ENCODE measurements at regions not wholly inside any gene's neighbourhood (a gene's known extent, or its start where the extent isn't known, plus 50 kb on each side); places are given as distances from the start of the nearest gene placed in this dataset.

DNA sequence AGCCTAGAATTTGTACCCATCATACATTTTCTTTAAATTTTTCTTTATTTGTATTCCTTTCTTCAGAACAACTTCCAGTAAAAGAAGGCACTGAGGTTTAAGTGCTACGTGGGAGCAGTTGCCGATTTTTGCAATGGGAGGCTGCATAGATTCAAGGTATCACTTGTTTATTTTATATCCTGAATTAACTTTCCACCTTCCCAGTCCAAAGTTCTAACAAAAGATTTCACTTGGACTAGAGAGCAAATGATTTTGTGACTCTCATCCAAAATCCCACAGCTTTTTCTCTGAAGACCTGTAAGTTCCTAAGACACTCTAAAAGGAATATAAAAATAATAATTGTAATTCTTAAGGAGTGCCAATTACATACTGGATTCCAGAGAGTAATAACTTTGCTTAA is 139.1 kb upstream of the SPRY4 start:
- H3K27ac Mint-ChIP-seq, result peak overlapping the region in 1 of 3 experiments; percentile 43
- peaks cover 6% of the 10 kb centered on the region for H3K36me3 Mint-ChIP-seq (ENCODE audit: low read depth)
- peaks cover 40% of the 10 kb centered on the region for H3K4me1 Mint-ChIP-seq
- no peaks in the 10 kb centered on the region for H3K27me3 Mint-ChIP-seq (ENCODE audit: low read depth)
- TF ChIP-seq, protein P1, sequence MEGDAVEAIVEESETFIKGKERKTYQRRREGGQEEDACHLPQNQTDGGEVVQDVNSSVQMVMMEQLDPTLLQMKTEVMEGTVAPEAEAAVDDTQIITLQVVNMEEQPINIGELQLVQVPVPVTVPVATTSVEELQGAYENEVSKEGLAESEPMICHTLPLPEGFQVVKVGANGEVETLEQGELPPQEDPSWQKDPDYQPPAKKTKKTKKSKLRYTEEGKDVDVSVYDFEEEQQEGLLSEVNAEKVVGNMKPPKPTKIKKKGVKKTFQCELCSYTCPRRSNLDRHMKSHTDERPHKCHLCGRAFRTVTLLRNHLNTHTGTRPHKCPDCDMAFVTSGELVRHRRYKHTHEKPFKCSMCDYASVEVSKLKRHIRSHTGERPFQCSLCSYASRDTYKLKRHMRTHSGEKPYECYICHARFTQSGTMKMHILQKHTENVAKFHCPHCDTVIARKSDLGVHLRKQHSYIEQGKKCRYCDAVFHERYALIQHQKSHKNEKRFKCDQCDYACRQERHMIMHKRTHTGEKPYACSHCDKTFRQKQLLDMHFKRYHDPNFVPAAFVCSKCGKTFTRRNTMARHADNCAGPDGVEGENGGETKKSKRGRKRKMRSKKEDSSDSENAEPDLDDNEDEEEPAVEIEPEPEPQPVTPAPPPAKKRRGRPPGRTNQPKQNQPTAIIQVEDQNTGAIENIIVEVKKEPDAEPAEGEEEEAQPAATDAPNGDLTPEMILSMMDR (IDR thresholded peaks at IDR 0.05; ENCODE audit: unreplicated experiment in 3 of 3), result no peak
- H3K4me3 Mint-ChIP-seq, result no peak overlapping the region
- H3K9me3 Mint-ChIP-seq, result no peaks in the 10 kb centered on the region

DNA sequence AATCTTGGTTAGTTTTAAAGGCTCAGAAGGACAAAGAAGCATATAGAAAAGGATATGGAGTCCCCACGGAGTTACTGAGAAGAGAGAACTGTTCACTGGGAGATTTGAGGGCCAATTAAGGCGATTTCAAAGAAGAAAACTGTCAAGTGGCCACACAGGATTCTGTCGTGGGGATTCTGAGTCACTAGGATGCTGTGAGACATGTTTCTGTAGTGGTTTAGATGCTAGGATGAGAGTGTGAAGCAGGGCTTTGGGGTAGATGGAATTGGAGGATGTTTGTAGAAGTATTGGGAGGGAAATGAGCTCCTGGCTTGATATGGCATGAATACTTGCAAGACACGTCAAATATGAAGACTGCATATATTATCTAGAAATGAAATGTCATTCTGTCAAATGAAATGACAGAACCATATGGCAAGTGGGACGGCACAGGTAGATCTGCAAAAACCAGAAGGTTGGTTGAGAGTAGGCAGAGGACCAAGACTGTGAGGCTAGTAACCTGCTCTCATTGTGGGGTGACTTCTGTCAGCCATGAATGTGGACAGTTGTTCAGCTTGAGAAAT is 136.3 kb upstream of the SPRY4 start:
- Mint-ChIP-seq H3K9me3 (no peaks in the 10 kb centered on the region), H3K4me1 (peaks cover 23% of the 10 kb centered on the region), H3K4me3 (no peak overlapping the region), H3K27me3 (ENCODE audit: low read depth) (no peaks in the 10 kb centered on the region), H3K27ac (no peak overlapping the region), H3K36me3 (ENCODE audit: low read depth) (no peaks in the 10 kb centered on the region)
- TF ChIP-seq, protein P1 (IDR thresholded peaks at IDR 0.05; ENCODE audit: unreplicated experiment in 3 of 3), result no peak

DNA sequence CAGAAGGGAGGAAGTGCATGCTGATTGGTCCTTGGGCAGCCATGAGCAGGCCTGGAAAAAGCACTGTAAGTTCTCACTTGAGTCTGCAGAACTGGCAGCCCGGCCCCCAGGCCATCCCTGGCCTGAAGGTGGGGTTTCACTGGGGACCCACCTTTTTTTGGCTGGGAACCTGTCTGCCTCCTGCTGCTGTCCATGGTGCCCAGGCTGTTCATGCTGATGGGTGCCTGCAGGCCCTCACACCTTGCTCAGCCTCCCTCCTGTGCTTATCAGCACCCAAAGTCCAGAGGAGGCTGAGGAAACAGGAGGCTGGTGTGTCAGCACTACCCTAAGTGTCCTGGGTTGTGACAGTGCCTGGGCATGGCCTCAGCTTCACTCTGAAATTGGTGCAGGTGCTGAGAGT is 134.4 kb upstream of the SPRY4 start:
- no peaks in the 10 kb centered on the region for H3K9me3 Mint-ChIP-seq
- TF ChIP-seq, protein P1 (IDR thresholded peaks at IDR 0.05; ENCODE audit: unreplicated experiment in 3 of 3), result no peak
- H3K4me1 Mint-ChIP-seq, result peaks cover 6% of the 10 kb centered on the region
- H3K27me3 Mint-ChIP-seq (ENCODE audit: low read depth), result no peaks in the 10 kb centered on the region
- no peak overlapping the region for H3K27ac Mint-ChIP-seq
- no peaks in the 10 kb centered on the region for H3K36me3 Mint-ChIP-seq (ENCODE audit: low read depth)
- no peak overlapping the region for H3K4me3 Mint-ChIP-seq

GRCh38 chr5:142455856-142456255 is 131.0 kb upstream of the SPRY4 start:
- Mint-ChIP-seq H3K36me3 (ENCODE audit: low read depth) (peaks cover 7% of the 10 kb centered on the region), H3K4me1 (peaks cover 8% of the 10 kb centered on the region)

DNA sequence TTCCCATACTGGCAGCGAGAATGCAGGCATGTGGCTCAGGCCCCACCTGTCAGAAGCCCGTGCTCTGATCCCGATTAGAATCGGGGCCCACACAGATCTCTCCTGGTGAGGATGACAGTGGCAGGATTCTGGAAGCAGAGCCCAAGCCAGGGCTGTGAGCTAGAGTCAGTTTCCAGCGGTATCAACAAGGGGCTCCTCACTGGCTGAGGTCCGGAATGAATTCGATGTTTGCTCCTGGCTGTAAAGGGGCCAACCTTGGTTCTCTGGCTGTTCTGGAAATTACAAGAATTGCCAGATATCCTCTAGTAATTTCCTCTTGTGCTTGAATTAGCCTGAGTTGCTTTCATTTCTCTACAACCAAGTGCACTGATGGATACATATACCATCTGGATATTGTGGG is 129.1 kb upstream of the SPRY4 start:
- Mint-ChIP-seq H3K36me3 (ENCODE audit: low read depth) (peaks cover 22% of the 10 kb centered on the region), H3K4me3 (no peak overlapping the region), H3K9me3 (peaks cover 26% of the 10 kb centered on the region), H3K4me1 (peaks cover 8% of the 10 kb centered on the region), H3K27ac (no peak overlapping the region), H3K27me3 (ENCODE audit: low read depth) (no peaks in the 10 kb centered on the region)
- TF ChIP-seq, protein P1 (IDR thresholded peaks at IDR 0.05; ENCODE audit: unreplicated experiment in 3 of 3), result no peak

More at GRCh38 chr5:142455856-142456255, 131.0 kb upstream of the SPRY4 start:
- Mint-ChIP-seq H3K27ac (no peak overlapping the region), H3K9me3 (peaks cover 15% of the 10 kb centered on the region), H3K4me3 (no peak overlapping the region), H3K27me3 (ENCODE audit: low read depth) (no peaks in the 10 kb centered on the region)
- TF ChIP-seq, protein P1 (IDR thresholded peaks at IDR 0.05; ENCODE audit: unreplicated experiment in 3 of 3), result no peak

DNA sequence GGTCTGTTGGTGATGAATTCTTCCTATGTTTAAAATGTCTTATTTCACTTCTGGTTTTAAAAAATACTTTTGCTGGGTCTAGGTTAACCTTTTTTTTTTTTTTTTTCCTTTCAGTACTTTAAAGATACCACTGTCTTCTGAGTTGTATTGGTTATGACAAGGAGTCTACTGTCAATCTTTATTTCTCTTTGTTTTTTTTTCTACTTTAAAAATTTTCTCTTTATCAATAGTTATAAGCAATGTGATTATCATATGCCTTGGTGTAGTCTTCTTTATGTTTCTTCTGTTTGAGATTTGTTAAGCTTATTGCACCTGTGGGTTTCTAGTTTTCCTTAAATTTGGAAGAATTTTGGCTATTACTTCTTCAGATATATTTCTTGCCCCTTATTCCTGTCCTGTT is 125.6 kb upstream of the SPRY4 start:
- Mint-ChIP-seq H3K9me3 (peaks cover 27% of the 10 kb centered on the region), H3K27me3 (ENCODE audit: low read depth) (no peaks in the 10 kb centered on the region), H3K4me1 (peaks cover 14% of the 10 kb centered on the region), H3K27ac (no peak overlapping the region), H3K4me3 (no peak overlapping the region), H3K36me3 (ENCODE audit: low read depth) (peaks cover 25% of the 10 kb centered on the region)
- TF ChIP-seq, protein P1 (IDR thresholded peaks at IDR 0.05; ENCODE audit: unreplicated experiment in 3 of 3), result no peak

All from nephron (organoid).